Thyroid gland (tissue), 4 donors: ENCODE measurements at regions not wholly inside any gene's neighbourhood (a gene's known extent, or its start where the extent isn't known, plus 50 kb on each side); places are given as distances from the start of the nearest gene placed in this dataset.

ENCODE experiments used
- DNase-seq, 2 donors: peaks; one replicate each; pipeline ENCODE4 v3.0.0-alpha.2; 2019
- H3K27ac ChIP-seq, 3 donors: fragments of 200-600 bp; sonication (generic); 1 replicate in 2 of 3; 2 replicates in 1 of 3; pipeline ENCODE4 v1.5.1; 2016 to 2019; ENCODE audit warnings: mild to moderate bottlenecking in 1 of 3, moderate library complexity in 1 of 3
- H3K27me3 ChIP-seq: fragments of 200-600 bp; sonication (generic); one replicate; pipeline ENCODE4 v1.5.1; 2019
- H3K36me3 ChIP-seq, 2 donors: fragments of 200-600 bp; sonication (generic); one replicate each; pipeline ENCODE4 v1.5.1; 2016 to 2019
- H3K4me1 ChIP-seq, 2 donors: fragments of 200-600 bp; sonication (generic); one replicate each; pipeline ENCODE4 v1.5.1; 2017 to 2019
- H3K4me3 ChIP-seq, 3 donors: fragments of 200-600 bp; sonication (generic); replicated peaks in 1 of 3; 1 replicate in 2 of 3; 2 replicates in 1 of 3; pipeline ENCODE4 v1.5.1; 2016; ENCODE audit warnings: mild to moderate bottlenecking in 1 of 3
- H3K9me3 ChIP-seq: fragments of 200-600 bp; sonication (generic); one replicate; pipeline ENCODE4 v1.5.1; 2017
- POLR2A ChIP-seq, 2 donors: fragments of 450-650 bp; IDR thresholded peaks; one replicate each; pipeline ENCODE4 v1.6.1; 2017; ENCODE audit warnings: antibody characterized with exemption in 2 of 2, mild to moderate bottlenecking in 2 of 2, moderate library complexity in 1 of 2
- WGBS, 2 donors: methylation state at CpG; one replicate each; pipeline ENCODE4 v1.1.5; 2017; 5-methylcytosine and 5-hydroxymethylcytosine counted together
- intact Hi-C: fragments of 100-400 bp; cut with DNase I; formaldehyde crosslinking; loops from one replicate; pipeline ENCODE4 v1.15.1; 2023
- TF ChIP-seq, protein P1 (sequence below), 6 experiments: fragments of 200-600 bp in 3 of 6; fragments of 450-650 bp in 3 of 6; sonication (generic) in 3 of 6; IDR thresholded peaks; one replicate each; pipeline ENCODE4 v1.5.1; 2016 to 2019; ENCODE audit warnings: antibody characterized with exemption in 6 of 6, mild to moderate bottlenecking in 2 of 6, inconsistent platforms in 1 of 6, moderate library complexity in 1 of 6

- 100% methylated on average over 1 of the region's 1 CpG for WGBS, 2 donors
- Histone ChIP-seq H3K36me3 (no peaks in the 10 kb centered on the region), H3K9me3 (no peaks in the 10 kb centered on the region), H3K4me3 (no peak overlapping the region), H3K27me3 (no peaks in the 10 kb centered on the region), H3K4me1 (no peaks in the 10 kb centered on the region), H3K27ac (no peak overlapping the region)
- intact Hi-C loops: no loop called here
- DNase-seq: no peak
- TF ChIP-seq POLR2A (IDR thresholded peaks at IDR 0.05): no peak
- TF ChIP-seq, protein P1, sequence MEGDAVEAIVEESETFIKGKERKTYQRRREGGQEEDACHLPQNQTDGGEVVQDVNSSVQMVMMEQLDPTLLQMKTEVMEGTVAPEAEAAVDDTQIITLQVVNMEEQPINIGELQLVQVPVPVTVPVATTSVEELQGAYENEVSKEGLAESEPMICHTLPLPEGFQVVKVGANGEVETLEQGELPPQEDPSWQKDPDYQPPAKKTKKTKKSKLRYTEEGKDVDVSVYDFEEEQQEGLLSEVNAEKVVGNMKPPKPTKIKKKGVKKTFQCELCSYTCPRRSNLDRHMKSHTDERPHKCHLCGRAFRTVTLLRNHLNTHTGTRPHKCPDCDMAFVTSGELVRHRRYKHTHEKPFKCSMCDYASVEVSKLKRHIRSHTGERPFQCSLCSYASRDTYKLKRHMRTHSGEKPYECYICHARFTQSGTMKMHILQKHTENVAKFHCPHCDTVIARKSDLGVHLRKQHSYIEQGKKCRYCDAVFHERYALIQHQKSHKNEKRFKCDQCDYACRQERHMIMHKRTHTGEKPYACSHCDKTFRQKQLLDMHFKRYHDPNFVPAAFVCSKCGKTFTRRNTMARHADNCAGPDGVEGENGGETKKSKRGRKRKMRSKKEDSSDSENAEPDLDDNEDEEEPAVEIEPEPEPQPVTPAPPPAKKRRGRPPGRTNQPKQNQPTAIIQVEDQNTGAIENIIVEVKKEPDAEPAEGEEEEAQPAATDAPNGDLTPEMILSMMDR (IDR thresholded peaks at IDR 0.05): no peak
These were observed 100.5 kb upstream of the SDK1 start for GRCh38 chr7:3200504-3200903.

DNA sequence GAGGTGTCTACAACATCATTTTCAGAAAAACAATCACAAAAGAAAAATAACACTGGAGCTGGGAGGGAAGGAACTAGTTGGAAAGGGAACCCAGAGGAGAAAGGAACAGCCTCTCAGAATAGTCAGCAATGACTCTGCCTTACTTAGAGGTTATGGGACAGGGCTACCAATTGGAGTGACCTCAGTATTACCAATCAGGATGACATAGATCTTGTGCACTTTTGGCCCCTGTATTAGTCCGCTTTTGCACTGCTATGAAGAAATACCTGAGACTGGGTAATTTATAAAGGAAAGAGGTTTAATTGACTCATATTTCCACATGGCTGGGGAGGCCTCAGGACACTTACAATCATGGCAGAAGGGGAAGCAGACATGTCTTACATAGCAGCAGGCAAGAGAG lies 99.7 kb upstream of the SDK1 start:
- no peak for DNase-seq
- Histone ChIP-seq H3K9me3 (no peaks in the 10 kb centered on the region), H3K27ac (no peak overlapping the region), H3K4me3 (no peak overlapping the region), H3K4me1 (no peaks in the 10 kb centered on the region), H3K36me3 (no peaks in the 10 kb centered on the region), H3K27me3 (no peaks in the 10 kb centered on the region)
- intact Hi-C loops: no loop called here
- 44 to 48% methylated on average over 1 of the region's 1 CpG for WGBS, 2 donors
- TF ChIP-seq POLR2A (IDR thresholded peaks at IDR 0.05): no peak
- TF ChIP-seq, protein P1 (IDR thresholded peaks at IDR 0.05): no peak

- H3K27ac ChIP-seq: no peak overlapping the region
- DNase-seq: no peak
- intact Hi-C loops: no loop called here
- no peaks in the 10 kb centered on the region for H3K4me1 ChIP-seq
- no peak for TF ChIP-seq POLR2A (IDR thresholded peaks at IDR 0.05)
- TF ChIP-seq, protein P1 (IDR thresholded peaks at IDR 0.05): no peak
- H3K27me3 ChIP-seq: no peaks in the 10 kb centered on the region
- no peaks in the 10 kb centered on the region for H3K9me3 ChIP-seq
- 73 to 76% methylated on average over 4 to 6 of the region's 6 CpGs for WGBS, 2 donors
- H3K4me3 ChIP-seq: no peak overlapping the region
- H3K36me3 ChIP-seq: no peaks in the 10 kb centered on the region
These were observed 98.9 kb upstream of the SDK1 start for GRCh38 chr7:3201937-3202710.

- TF ChIP-seq, protein P1 (IDR thresholded peaks at IDR 0.05): no peak
- no peak for TF ChIP-seq POLR2A (IDR thresholded peaks at IDR 0.05)
- H3K36me3 ChIP-seq: no peaks in the 10 kb centered on the region
- H3K4me1 ChIP-seq: no peaks in the 10 kb centered on the region
- no peaks in the 10 kb centered on the region for H3K27me3 ChIP-seq
- H3K4me3 ChIP-seq: no peak overlapping the region
- no peaks in the 10 kb centered on the region for H3K9me3 ChIP-seq
- no peak for DNase-seq
- intact Hi-C loops: no loop called here
- no peak overlapping the region for H3K27ac ChIP-seq
- 76 to 77% methylated on average over 6 of the region's 6 CpGs for WGBS, 2 donors
These were observed 96.5 kb upstream of the SDK1 start for GRCh38 chr7:3204526-3204925.

GRCh38 chr7:3206101-3206500 lies 95.0 kb upstream of the SDK1 start:
- no peaks in the 10 kb centered on the region for H3K36me3 ChIP-seq
- TF ChIP-seq, protein P1 (IDR thresholded peaks at IDR 0.05): no peak
- no peak for TF ChIP-seq POLR2A (IDR thresholded peaks at IDR 0.05)
- no peaks in the 10 kb centered on the region for H3K9me3 ChIP-seq
- DNase-seq: no peak
- intact Hi-C loops: no loop called here
- H3K4me1 ChIP-seq: no peaks in the 10 kb centered on the region
- no peaks in the 10 kb centered on the region for H3K27me3 ChIP-seq
- no peak overlapping the region for H3K27ac ChIP-seq
- H3K4me3 ChIP-seq: no peak overlapping the region
- 90% methylated on average over 4 of the region's 5 CpGs for WGBS, 2 donors
